ENCODE measurements at regions not wholly inside any gene's neighbourhood (a gene's known extent, or its start where the extent isn't known, plus 50 kb on each side); places are given as distances from the start of the nearest gene placed in this dataset.

- DNase-seq = no peak
Observed at GRCh38 chr6:144739873-144740272, 454.7 kb downstream of the UTRN start.

- no peak for DNase-seq
Observed at GRCh38 chr6:144741659-144742058, 456.5 kb downstream of the UTRN start.

GRCh38 chr6:144742779-144743178, 457.6 kb downstream of the UTRN start:
- no peak for DNase-seq

GRCh38 chr6:144744720-144745119, 459.6 kb downstream of the UTRN start:
- DNase-seq = no peak

- no peak for DNase-seq
Observed at GRCh38 chr6:144745439-144745838, 460.3 kb downstream of the UTRN start.

- DNase-seq = no peak
Observed at GRCh38 chr6:144746902-144747469, 461.9 kb downstream of the UTRN start.

GRCh38 chr6:144749263-144749662, 464.1 kb downstream of the UTRN start:
- DNase-seq = no peak

- DNase-seq = no peak
Observed at GRCh38 chr6:144753023-144753705, 468.0 kb downstream of the UTRN start.

- DNase-seq = peak; percentile 15
Observed at GRCh38 chr6:144756469-144756868, 471.3 kb downstream of the UTRN start.

- no peak for DNase-seq
Observed at GRCh38 chr6:144757299-144757698, 472.2 kb downstream of the UTRN start.

- no peak for DNase-seq
Observed at GRCh38 chr6:144757730-144758129, 472.6 kb downstream of the UTRN start.

- no peak for DNase-seq
Observed at GRCh38 chr6:144758602-144759001, 473.5 kb downstream of the UTRN start.

- no peak for DNase-seq
Observed at GRCh38 chr6:144762469-144762868, 477.3 kb downstream of the UTRN start.

- no peak for DNase-seq
Observed at GRCh38 chr6:144767051-144767450, 481.9 kb downstream of the UTRN start.

GRCh38 chr6:144768551-144769075, 483.5 kb downstream of the UTRN start:
- DNase-seq = no peak

- no peak for DNase-seq
Observed at GRCh38 chr6:144769142-144769541, 484.0 kb downstream of the UTRN start.

GRCh38 chr6:144776031-144776819, 491.1 kb downstream of the UTRN start:
- DNase-seq = no peak

GRCh38 chr6:144777249-144777648, 492.1 kb downstream of the UTRN start:
- no peak for DNase-seq

- DNase-seq = no peak
Observed at GRCh38 chr6:144778056-144778455, 492.9 kb downstream of the UTRN start.

- peak; percentile 16 for DNase-seq
Observed at GRCh38 chr6:144778773-144779492, 493.8 kb downstream of the UTRN start.

GRCh38 chr6:144781836-144782235, 496.7 kb downstream of the UTRN start:
- no peak for DNase-seq

GRCh38 chr6:144782634-144783033, 497.5 kb downstream of the UTRN start:
- no peak for DNase-seq

GRCh38 chr6:144785056-144785455, 499.9 kb downstream of the UTRN start:
- DNase-seq = no peak
